Ishikawa (cell line): ENCODE measurements at regions not wholly inside any gene's neighbourhood (a gene's known extent, or its start where the extent isn't known, plus 50 kb on each side); places are given as distances from the start of the nearest gene placed in this dataset.

Experiments
- CEBPB ChIP-seq: IDR thresholded peaks from 2 replicates; pipeline ENCODE4 v1.6.1; 2012
- CREB1 ChIP-seq: IDR thresholded peaks from 2 replicates; pipeline ENCODE4 v1.6.1; 2012; ENCODE audit warnings: low read depth
- EGR1 ChIP-seq: IDR thresholded peaks from 2 replicates; pipeline ENCODE4 v1.6.1; 2012
- EP300 ChIP-seq: IDR thresholded peaks from 2 replicates; pipeline ENCODE4 v1.6.1; 2012; ENCODE audit warnings: borderline replicate concordance
- FOXM1 ChIP-seq: IDR thresholded peaks from 2 replicates; pipeline ENCODE4 v1.6.1; 2012; ENCODE audit warnings: low read depth, borderline replicate concordance
- MAX ChIP-seq: IDR thresholded peaks from 2 replicates; pipeline ENCODE4 v1.6.1; 2012
- NFIC ChIP-seq: IDR thresholded peaks from 2 replicates; pipeline ENCODE4 v1.6.1; 2012
- RAD21 ChIP-seq: IDR thresholded peaks from 2 replicates; pipeline ENCODE4 v1.6.1; 2012; ENCODE audit warnings: low read depth
- REST ChIP-seq: IDR thresholded peaks from 2 replicates; pipeline ENCODE4 v1.6.1; 2012; ENCODE audit warnings: low read depth, mild to moderate bottlenecking
- TAF1 ChIP-seq: IDR thresholded peaks from 2 replicates; pipeline ENCODE4 v1.6.1; 2012; ENCODE audit warnings: low read depth, mild to moderate bottlenecking
- TCF12 ChIP-seq: IDR thresholded peaks from 2 replicates; pipeline ENCODE4 v1.6.1; 2012; ENCODE audit warnings: low read depth
- TEAD4 ChIP-seq: IDR thresholded peaks from 2 replicates; pipeline ENCODE4 v1.6.1; 2012
- YY1 ChIP-seq: IDR thresholded peaks from 2 replicates; pipeline ENCODE4 v1.6.1; 2012; ENCODE audit warnings: low read depth
- ZBTB7A ChIP-seq: IDR thresholded peaks from 2 replicates; pipeline ENCODE4 v1.6.1; 2012; ENCODE audit warnings: low read depth
- TF ChIP-seq, protein P1 (sequence below): IDR thresholded peaks from 2 replicates; pipeline ENCODE4 v1.6.1; 2012

GRCh38 chr4:179059396-179059795 is 1617.2 kb upstream of the AGA start:
- no peak for TF ChIP-seq CREB1
- TF ChIP-seq YY1, result no peak
- TF ChIP-seq TEAD4, result no peak
- TF ChIP-seq TAF1, result no peak
- no peak for TF ChIP-seq NFIC
- no peak for TF ChIP-seq CEBPB
- TF ChIP-seq TCF12, result no peak
- TF ChIP-seq RAD21, result no peak

- TF ChIP-seq REST (no peak), MAX (no peak), NFIC (no peak), YY1 (no peak), EGR1 (no peak), TCF12 (no peak), ZBTB7A (no peak), TEAD4 (no peak), EP300 (no peak), CREB1 (no peak), CEBPB (no peak), FOXM1 (no peak)
Observed at GRCh38 chr4:179071131-179071530, 1628.9 kb upstream of the AGA start.

GRCh38 chr4:179076865-179077264 is 1634.6 kb upstream of the AGA start:
- TF ChIP-seq TEAD4, result no peak
- no peak for TF ChIP-seq CEBPB
- no peak for TF ChIP-seq YY1
- no peak for TF ChIP-seq FOXM1
- TF ChIP-seq REST, result no peak

DNA sequence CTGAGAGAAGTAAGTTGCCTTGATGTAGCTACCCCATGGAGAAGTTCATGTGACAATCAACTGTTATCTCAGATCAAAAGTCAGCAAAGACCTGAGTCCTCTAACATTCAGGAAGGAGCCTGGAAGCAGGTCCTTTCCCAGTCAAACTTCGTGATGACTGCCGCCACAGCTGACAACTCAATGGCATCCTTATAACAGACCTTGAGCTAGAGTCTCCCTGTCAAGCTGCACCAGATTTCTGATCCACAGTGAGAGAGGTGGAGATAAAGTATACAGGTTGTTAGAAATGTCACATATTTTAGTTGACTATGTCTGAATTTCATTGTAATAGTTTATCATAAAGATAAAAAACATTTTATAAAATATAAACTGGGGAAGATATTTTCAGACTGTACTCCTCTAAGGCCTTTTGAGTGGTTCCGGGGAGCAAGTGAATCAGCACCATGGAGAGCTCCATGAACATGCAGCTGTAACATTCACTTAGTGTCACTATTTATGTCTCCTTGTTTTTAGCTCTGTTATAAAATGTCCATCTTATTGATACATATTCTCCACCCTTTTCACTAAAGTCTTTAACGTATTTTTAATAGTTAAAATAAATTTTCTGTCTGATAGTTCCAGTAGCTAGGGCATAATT is 1653.5 kb upstream of the AGA start:
- TF ChIP-seq CEBPB (no peak), FOXM1 (no peak), RAD21 (no peak), REST (peak; percentile 93), TEAD4 (no peak), YY1 (no peak), ZBTB7A (no peak)
- TF ChIP-seq, protein P1, sequence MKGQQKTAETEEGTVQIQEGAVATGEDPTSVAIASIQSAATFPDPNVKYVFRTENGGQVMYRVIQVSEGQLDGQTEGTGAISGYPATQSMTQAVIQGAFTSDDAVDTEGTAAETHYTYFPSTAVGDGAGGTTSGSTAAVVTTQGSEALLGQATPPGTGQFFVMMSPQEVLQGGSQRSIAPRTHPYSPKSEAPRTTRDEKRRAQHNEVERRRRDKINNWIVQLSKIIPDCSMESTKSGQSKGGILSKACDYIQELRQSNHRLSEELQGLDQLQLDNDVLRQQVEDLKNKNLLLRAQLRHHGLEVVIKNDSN, result no peak

- TF ChIP-seq TEAD4 (0 out of 2 replicates have a peak, but pooled peaks have one; percentile 36), YY1 (no peak), REST (peak; percentile 92)
Observed at GRCh38 chr4:179097741-179098140, 1655.5 kb upstream of the AGA start.
